Renal pelvis (tissue), 1 donor: ENCODE measurements at regions not wholly inside any gene's neighbourhood (a gene's known extent, or its start where the extent isn't known, plus 50 kb on each side); places are given as distances from the start of the nearest gene placed in this dataset.

Experiments
- DNase-seq: peaks from one replicate; pipeline ENCODE4 v3.0.0-alpha.2; 2013

- DNase-seq = no peak
Observed at GRCh38 chr4:141403782-141404181, 183.1 kb downstream of the ZNF330 start.

- DNase-seq = no peak
Observed at GRCh38 chr4:141406237-141406636, 185.5 kb downstream of the ZNF330 start.

GRCh38 chr4:141409556-141409955, 188.9 kb downstream of the ZNF330 start:
- no peak for DNase-seq

GRCh38 chr4:141410839-141411238, 190.1 kb downstream of the ZNF330 start:
- no peak for DNase-seq

GRCh38 chr4:141411936-141412335, 191.2 kb downstream of the ZNF330 start:
- DNase-seq = no peak

GRCh38 chr4:141413366-141413765, 192.7 kb downstream of the ZNF330 start:
- DNase-seq = no peak

- no peak for DNase-seq
Observed at GRCh38 chr4:141415651-141416050, 195.0 kb downstream of the ZNF330 start.

- DNase-seq = peak; percentile 31
Observed at GRCh38 chr4:141416219-141416618, 195.5 kb downstream of the ZNF330 start.

- no peak for DNase-seq
Observed at GRCh38 chr4:141416677-141417363, 196.1 kb downstream of the ZNF330 start.

- no peak for DNase-seq
Observed at GRCh38 chr4:141417387-141417786, 196.7 kb downstream of the ZNF330 start.

GRCh38 chr4:141425124-141425523, 204.4 kb downstream of the ZNF330 start:
- no peak for DNase-seq

GRCh38 chr4:141427726-141428296, 207.1 kb downstream of the ZNF330 start:
- DNase-seq = no peak

- DNase-seq = no peak
Observed at GRCh38 chr4:141429933-141430332, 206.4 kb upstream of the IL15 start.

GRCh38 chr4:141430686-141431085, 205.7 kb upstream of the IL15 start:
- DNase-seq = no peak

- DNase-seq = no peak
Observed at GRCh38 chr4:141432000-141432712, 204.2 kb upstream of the IL15 start.

GRCh38 chr4:141435446-141436225, 200.7 kb upstream of the IL15 start:
- DNase-seq = no peak

- no peak for DNase-seq
Observed at GRCh38 chr4:141439223-141439622, 197.2 kb upstream of the IL15 start.

GRCh38 chr4:141447761-141448160, 188.6 kb upstream of the IL15 start:
- DNase-seq = no peak

- DNase-seq = no peak
Observed at GRCh38 chr4:141448490-141448889, 187.9 kb upstream of the IL15 start.

GRCh38 chr4:141449927-141450326, 186.5 kb upstream of the IL15 start:
- no peak for DNase-seq

GRCh38 chr4:141455651-141456050, 180.7 kb upstream of the IL15 start:
- no peak for DNase-seq

GRCh38 chr4:141457653-141458052, 178.7 kb upstream of the IL15 start:
- DNase-seq = no peak

- DNase-seq = no peak
Observed at GRCh38 chr4:141458501-141458900, 177.9 kb upstream of the IL15 start.
